Activated CD8-positive, alpha-beta T cell treated with anti-CD3 and anti-CD28 coated beads for 36 hours (primary cell): ENCODE measurements at regions not wholly inside any gene's neighbourhood (a gene's known extent, or its start where the extent isn't known, plus 50 kb on each side); places are given as distances from the start of the nearest gene placed in this dataset.
A peak's percentile ranks its signal among the peaks of the same experiment; 100 is the strongest.

Experiments
- ATAC-seq: fragments of 200-7000 bp; cut with Tn5 transposase; one replicate; pipeline ENCODE4 v1.10.0; 2021; ENCODE audit warnings: mild to moderate bottlenecking, moderate library complexity
- CTCF ChIA-PET: fragments of 350-600 bp; sonication (Branson Sonifier 250); formaldehyde crosslinking; loops from one replicate; lab custom pipeline; 2021; ENCODE audit warnings: antibody characterized with exemption; lab: Charles Lee
- POLR2A ChIA-PET: fragments of 350-600 bp; sonication (Branson Sonifier 250); formaldehyde crosslinking; loops from one replicate; lab custom pipeline; 2021; ENCODE audit warnings: antibody characterized with exemption; lab: Charles Lee
- DNase-seq: peaks from one replicate; pipeline ENCODE4 v3.0.0-alpha.2; 2020
- H3K27ac Mint-ChIP-seq: one replicate; pipeline ENCODE4 v1.8.0; 2021; ENCODE audit warnings: mild to moderate bottlenecking, mixed read lengths
- H3K27me3 Mint-ChIP-seq: one replicate; pipeline ENCODE4 v1.8.0; 2021; ENCODE audit warnings: mixed read lengths
- H3K36me3 Mint-ChIP-seq: one replicate; pipeline ENCODE4 v1.8.0; 2021; ENCODE audit warnings: low read depth, mixed read lengths
- H3K4me1 Mint-ChIP-seq: one replicate; pipeline ENCODE4 v1.8.0; 2021; ENCODE audit warnings: low read depth, mixed read lengths
- H3K4me3 Mint-ChIP-seq: one replicate; pipeline ENCODE4 v1.8.0; 2021; ENCODE audit warnings: mild to moderate bottlenecking, moderate library complexity, mixed read lengths
- H3K9me3 Mint-ChIP-seq: one replicate; pipeline ENCODE4 v1.8.0; 2021; ENCODE audit warnings: mixed read lengths
- CTCF ChIP-seq: fragments of 200-600 bp; IDR thresholded peaks from one replicate; pipeline ENCODE4 v1.8.0; 2022; ENCODE audit warnings: antibody characterized with exemption, mild to moderate bottlenecking
- intact Hi-C: fragments of 100-400 bp; cut with micrococcal nuclease; formaldehyde crosslinking; loops from one replicate; pipeline ENCODE4 v1.10.0; 2022

GRCh38 chr2:105974812-105975211, 219.3 kb downstream of the UXS1 start:
- no peaks in the 10 kb centered on the region for H3K36me3 Mint-ChIP-seq
- intact Hi-C loops: no loop called here
- no peak for TF ChIP-seq CTCF
- POLR2A ChIA-PET: interaction anchor here (0.6 to 0.8 kb wide), 2 partner anchors 111 to 202 kb away, joined by 3 read pairs; no protein-coding TSS in a partner anchor
- H3K27ac Mint-ChIP-seq: no peak overlapping the region
- no peak overlapping the region for H3K4me3 Mint-ChIP-seq
- peaks cover 6% of the 10 kb centered on the region for H3K9me3 Mint-ChIP-seq
- H3K4me1 Mint-ChIP-seq: peaks cover 45% of the 10 kb centered on the region
- ATAC-seq (no peak), DNase-seq (no peak)
- H3K27me3 Mint-ChIP-seq: no peaks in the 10 kb centered on the region
- CTCF ChIA-PET: interaction anchor here (1.0 to 1.6 kb wide), 3 partner anchors 16 to 119 kb away, joined by 3 to 5 read pairs (median 4); no protein-coding TSS in a partner anchor

- Mint-ChIP-seq H3K27me3 (no peaks in the 10 kb centered on the region), H3K4me1 (peaks cover 43% of the 10 kb centered on the region), H3K36me3 (no peaks in the 10 kb centered on the region), H3K27ac (no peak overlapping the region), H3K9me3 (peaks cover 7% of the 10 kb centered on the region), H3K4me3 (no peak overlapping the region)
- TF ChIP-seq CTCF: no peak
- ATAC-seq: no peak
- CTCF ChIA-PET: interaction anchor here (1.5 kb wide), 1 partner anchor 105 kb away, joined by 3 read pairs; no protein-coding TSS in a partner anchor
- POLR2A ChIA-PET: no interaction called here
- intact Hi-C loops: no loop called here
- no peak for DNase-seq
These were observed 221.2 kb downstream of the UXS1 start for GRCh38 chr2:105972927-105973326.

GRCh38 chr2:105972246-105972645, 221.9 kb downstream of the UXS1 start:
- no peak for TF ChIP-seq CTCF
- intact Hi-C loops: no loop called here
- CTCF ChIA-PET: no interaction called here
- Mint-ChIP-seq H3K4me3 (no peak overlapping the region), H3K27ac (no peak overlapping the region), H3K27me3 (no peaks in the 10 kb centered on the region), H3K4me1 (peaks cover 37% of the 10 kb centered on the region), H3K36me3 (no peaks in the 10 kb centered on the region), H3K9me3 (peaks cover 7% of the 10 kb centered on the region)
- ATAC-seq: no peak
- POLR2A ChIA-PET: no interaction called here
- no peak for DNase-seq

GRCh38 chr2:105969552-105969951, 224.5 kb downstream of the UXS1 start:
- ATAC-seq (peak; percentile 77), DNase-seq (peak; percentile 32)
- H3K27ac Mint-ChIP-seq: no peak overlapping the region
- H3K27me3 Mint-ChIP-seq: no peaks in the 10 kb centered on the region
- CTCF ChIA-PET: interaction anchor here (0.9 to 1.1 kb wide), 2 partner anchors 8 to 15 kb away, joined by 3 to 4 read pairs; no protein-coding TSS in a partner anchor
- H3K4me3 Mint-ChIP-seq: no peak overlapping the region
- H3K4me1 Mint-ChIP-seq: peaks cover 24% of the 10 kb centered on the region
- H3K9me3 Mint-ChIP-seq: peaks cover 4% of the 10 kb centered on the region
- H3K36me3 Mint-ChIP-seq: no peaks in the 10 kb centered on the region
- TF ChIP-seq CTCF: peak; percentile 69
- POLR2A ChIA-PET: no interaction called here
- intact Hi-C loops: no loop called here

GRCh38 chr2:105962221-105962620, 217.5 kb downstream of the NCK2 start:
- H3K36me3 Mint-ChIP-seq: no peaks in the 10 kb centered on the region
- no peak for TF ChIP-seq CTCF
- intact Hi-C loops: no loop called here
- ChIA-PET CTCF (no interaction called here), POLR2A (no interaction called here)
- no peak for DNase-seq
- no peak overlapping the region for H3K4me3 Mint-ChIP-seq
- no peak overlapping the region for H3K27ac Mint-ChIP-seq
- no peak for ATAC-seq
- H3K9me3 Mint-ChIP-seq: peaks cover 5% of the 10 kb centered on the region
- H3K27me3 Mint-ChIP-seq: no peaks in the 10 kb centered on the region
- peaks cover 2% of the 10 kb centered on the region for H3K4me1 Mint-ChIP-seq
